SK-N-SH (cell line): ENCODE measurements at regions not wholly inside any gene's neighbourhood (a gene's known extent, or its start where the extent isn't known, plus 50 kb on each side); places are given as distances from the start of the nearest gene placed in this dataset.

Source experiments
- CTCF ChIA-PET: fragments of 300-600, 350-600 bp; formaldehyde crosslinking; extraction: SDS; loops from one replicate; lab custom pipeline; 2021; lab: Yijun Ruan, JAX
- POLR2A ChIA-PET: fragments of 350-600 bp; sonication (Branson Sonifier 250); formaldehyde crosslinking; extraction: SDS; loops from one replicate; lab custom pipeline; 2020; ENCODE audit warnings: antibody characterized with exemption, inconsistent platforms; lab: Yijun Ruan, JAX
- DNase-seq: peaks from one replicate; pipeline ENCODE4 v3.0.0; 2012
- H2AFZ ChIP-seq: fragments of 200-600 bp; sonication (generic); 2 replicates; pipeline ENCODE4 v1.8.1; 2016; ENCODE audit warnings: antibody characterized with exemption, mild to moderate bottlenecking, low read depth
- H3F3A ChIP-seq: fragments of 200-600 bp; sonication (generic); replicated peaks from 2 replicates; pipeline ENCODE3; 2016; ENCODE audit warnings: antibody characterized with exemption, mild to moderate bottlenecking; ENCODE audit not compliant: insufficient read depth
- H3K27ac ChIP-seq, 2 experiments: fragments of 200-500 bp in 1 of 2; fragments of 200-600 bp in 1 of 2; sonication (Bioruptor generic) in 1 of 2; sonication (generic), shearing (Covaris generic) in 1 of 2; 2 replicates each; pipeline versions ENCODE4 v1.5.1 to v1.6.1; 2014 to 2016; ENCODE audit warnings: low read depth in 2 of 2, inconsistent platforms in 1 of 2, low read length in 1 of 2, mild to moderate bottlenecking in 1 of 2, mixed read lengths in 1 of 2
- H3K27me3 ChIP-seq: fragments of 200-600 bp; sonication (generic), shearing (Covaris generic); 2 replicates; pipeline ENCODE4 v1.6.1; 2016; ENCODE audit warnings: mixed run types; ENCODE audit not compliant: insufficient read depth
- H3K36me3 ChIP-seq, 2 experiments: fragments of 200-500 bp in 1 of 2; fragments of 200-600 bp in 1 of 2; sonication (Bioruptor generic) in 1 of 2; sonication (generic) in 1 of 2; replicated peaks in 1 of 2; 2 replicates each; pipeline versions ENCODE3 to v1.5.1; 2014 to 2016; ENCODE audit warnings: low read length in 1 of 2, mild to moderate bottlenecking in 1 of 2; ENCODE audit not compliant: insufficient read depth in 2 of 2, control insufficient read depth in 1 of 2
- H3K4me1 ChIP-seq, 2 experiments: fragments of 200-500 bp in 1 of 2; fragments of 200-600 bp in 1 of 2; sonication (Bioruptor generic) in 1 of 2; sonication (generic), shearing (Covaris generic) in 1 of 2; 2 replicates each; pipeline versions ENCODE4 v1.5.1 to v1.6.1; 2014 to 2016; ENCODE audit warnings: low read depth in 1 of 2, low read length in 1 of 2, mixed run types in 1 of 2; ENCODE audit not compliant: insufficient read depth in 2 of 2, control insufficient read depth in 1 of 2
- H3K4me2 ChIP-seq: fragments of 200-600 bp; sonication (generic), shearing (Covaris generic); 2 replicates; pipeline ENCODE4 v1.6.1; 2017; ENCODE audit warnings: mixed run types
- H3K4me3 ChIP-seq, 2 experiments: fragments of 200-500 bp in 1 of 2; fragments of 200-600 bp in 1 of 2; sonication (Bioruptor generic) in 1 of 2; sonication (generic), shearing (Covaris generic) in 1 of 2; 2 replicates each; pipeline versions ENCODE4 v1.5.1 to v1.8.1; 2014 to 2016; ENCODE audit warnings: low read depth in 2 of 2, inconsistent platforms in 1 of 2, low read length in 1 of 2, mild to moderate bottlenecking in 1 of 2, mixed read lengths in 1 of 2, moderate library complexity in 1 of 2
- H3K79me2 ChIP-seq: fragments of 200-600 bp; sonication (generic); 2 replicates; pipeline ENCODE4 v1.8.1; 2017; ENCODE audit warnings: mild to moderate bottlenecking; ENCODE audit not compliant: insufficient read depth
- H3K9ac ChIP-seq: fragments of 200-600 bp; sonication (generic); 2 replicates; pipeline ENCODE4 v1.6.1; 2017; ENCODE audit warnings: mixed run types
- H3K9me2 ChIP-seq: fragments of 200-600 bp; sonication (generic); 2 replicates; pipeline ENCODE4 v1.6.1; 2017; ENCODE audit warnings: mixed run types
- H3K9me3 ChIP-seq: fragments of 200-600 bp; sonication (generic); 2 replicates; pipeline ENCODE4 v1.6.1; 2017; ENCODE audit warnings: mixed run types, mild to moderate bottlenecking, moderate library complexity
- H4K20me1 ChIP-seq: fragments of 200-600 bp; sonication (generic); 2 replicates; pipeline ENCODE4 v1.6.1; 2017; ENCODE audit warnings: mild to moderate bottlenecking, mixed run types; ENCODE audit not compliant: insufficient read depth
- EP300 ChIP-seq, 2 experiments: IDR thresholded peaks; 2 replicates each; pipeline versions ENCODE4 v1.4.0 to v1.6.1; 2012; ENCODE audit warnings: borderline replicate concordance in 1 of 2, low read depth in 1 of 2, low read length in 1 of 2
- FOSL2 ChIP-seq: IDR thresholded peaks from 2 replicates; pipeline ENCODE4 v1.4.0; 2012; ENCODE audit warnings: low read depth, mild to moderate bottlenecking, moderate library complexity, borderline replicate concordance
- GABPA ChIP-seq: IDR thresholded peaks from 2 replicates; pipeline ENCODE4 v1.4.0; 2012; ENCODE audit warnings: low read depth, mild to moderate bottlenecking
- GATA2 ChIP-seq: sonication (generic); formaldehyde crosslinking; IDR thresholded peaks from 2 replicates; pipeline ENCODE4 v1.5.0; 2020; ENCODE audit warnings: mild to moderate bottlenecking, missing genetic modification reagents
- RFX5 ChIP-seq: IDR thresholded peaks from 2 replicates; pipeline ENCODE4 v1.6.1; 2012; ENCODE audit warnings: mild to moderate bottlenecking, improper control_type of control experiment, low read length
- RXRA ChIP-seq: IDR thresholded peaks from 2 replicates; pipeline ENCODE4 v1.4.0; 2012; ENCODE audit warnings: low read depth, mild to moderate bottlenecking, borderline replicate concordance
- SMC3 ChIP-seq: IDR thresholded peaks from 2 replicates; pipeline ENCODE4 v1.6.1; 2012; ENCODE audit warnings: low read depth, low read length, improper control_type of control experiment
- WGBS: methylation state at CpG from one replicate; pipeline ENCODE4 v1.1.6; 2017; ENCODE audit warnings: low lambda C conversion rate; 5-methylcytosine and 5-hydroxymethylcytosine counted together
- TF ChIP-seq, protein P1 (sequence below): fragments of 150-350 bp; IDR thresholded peaks from 2 replicates; pipeline ENCODE4 v1.6.1; 2016; ENCODE audit warnings: mild to moderate bottlenecking, low read depth, low read length
- TF ChIP-seq, protein P2 (sequence below): IDR thresholded peaks from 2 replicates; pipeline ENCODE4; 2012
- TF ChIP-seq, protein P3 (sequence below): IDR thresholded peaks from 2 replicates; pipeline ENCODE4 v1.4.0; 2012; ENCODE audit warnings: low read depth, borderline replicate concordance
- TF ChIP-seq, protein P4 (sequence below): IDR thresholded peaks from 2 replicates; pipeline ENCODE4 v1.4.0; 2012; ENCODE audit warnings: low read depth, borderline replicate concordance

DNA sequence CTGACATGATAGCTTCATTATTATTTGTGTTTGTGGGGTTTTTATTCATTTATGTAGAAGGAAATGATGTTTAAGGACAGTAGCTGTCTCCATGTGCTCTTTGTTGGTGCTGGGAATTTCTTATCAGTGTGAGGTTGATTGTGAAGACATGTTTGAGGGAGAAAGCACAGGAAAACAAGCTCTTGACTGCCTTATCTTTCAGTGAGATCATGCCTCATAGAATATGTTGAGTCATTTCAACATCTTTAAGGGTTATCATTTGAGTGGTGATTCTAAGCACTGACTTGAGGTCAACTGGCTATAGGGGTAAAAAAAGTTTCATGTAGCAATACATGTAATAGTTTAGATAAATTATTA is 405.1 kb upstream of the ADAMTS5 start:
- no peaks in the 10 kb centered on the region for H3K9me2 ChIP-seq
- H3K4me1 ChIP-seq, result peaks cover 0 to 10% of the 10 kb centered on the region in 2 experiments; a peak in 2 of 4 replicates
- H3K9ac ChIP-seq, result no peak overlapping the region
- TF ChIP-seq, protein P1, sequence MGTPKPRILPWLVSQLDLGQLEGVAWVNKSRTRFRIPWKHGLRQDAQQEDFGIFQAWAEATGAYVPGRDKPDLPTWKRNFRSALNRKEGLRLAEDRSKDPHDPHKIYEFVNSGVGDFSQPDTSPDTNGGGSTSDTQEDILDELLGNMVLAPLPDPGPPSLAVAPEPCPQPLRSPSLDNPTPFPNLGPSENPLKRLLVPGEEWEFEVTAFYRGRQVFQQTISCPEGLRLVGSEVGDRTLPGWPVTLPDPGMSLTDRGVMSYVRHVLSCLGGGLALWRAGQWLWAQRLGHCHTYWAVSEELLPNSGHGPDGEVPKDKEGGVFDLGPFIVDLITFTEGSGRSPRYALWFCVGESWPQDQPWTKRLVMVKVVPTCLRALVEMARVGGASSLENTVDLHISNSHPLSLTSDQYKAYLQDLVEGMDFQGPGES, result no peak
- TF ChIP-seq, protein P2, sequence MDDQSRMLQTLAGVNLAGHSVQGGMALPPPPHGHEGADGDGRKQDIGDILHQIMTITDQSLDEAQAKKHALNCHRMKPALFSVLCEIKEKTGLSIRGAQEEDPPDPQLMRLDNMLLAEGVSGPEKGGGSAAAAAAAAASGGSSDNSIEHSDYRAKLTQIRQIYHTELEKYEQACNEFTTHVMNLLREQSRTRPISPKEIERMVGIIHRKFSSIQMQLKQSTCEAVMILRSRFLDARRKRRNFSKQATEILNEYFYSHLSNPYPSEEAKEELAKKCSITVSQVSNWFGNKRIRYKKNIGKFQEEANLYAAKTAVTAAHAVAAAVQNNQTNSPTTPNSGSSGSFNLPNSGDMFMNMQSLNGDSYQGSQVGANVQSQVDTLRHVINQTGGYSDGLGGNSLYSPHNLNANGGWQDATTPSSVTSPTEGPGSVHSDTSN, result 0 out of 2 replicates have a peak, but pooled peaks have one; percentile 7
- TF ChIP-seq, protein P3, sequence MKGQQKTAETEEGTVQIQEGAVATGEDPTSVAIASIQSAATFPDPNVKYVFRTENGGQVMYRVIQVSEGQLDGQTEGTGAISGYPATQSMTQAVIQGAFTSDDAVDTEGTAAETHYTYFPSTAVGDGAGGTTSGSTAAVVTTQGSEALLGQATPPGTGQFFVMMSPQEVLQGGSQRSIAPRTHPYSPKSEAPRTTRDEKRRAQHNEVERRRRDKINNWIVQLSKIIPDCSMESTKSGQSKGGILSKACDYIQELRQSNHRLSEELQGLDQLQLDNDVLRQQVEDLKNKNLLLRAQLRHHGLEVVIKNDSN, result no peak
- TF ChIP-seq FOSL2, result 0 out of 2 replicates have a peak, but pooled peaks have one; percentile 6
- no peak for DNase-seq
- H2AFZ ChIP-seq, result no peak overlapping the region
- H3K9me3 ChIP-seq, result no peaks in the 10 kb centered on the region
- no peaks in the 10 kb centered on the region for H3K36me3 ChIP-seq
- H4K20me1 ChIP-seq, result no peaks in the 10 kb centered on the region
- POLR2A ChIA-PET, result no interaction called here
- H3K27ac ChIP-seq, result peak overlapping the region in 1 of 2 experiments; percentile 44; a peak in 1 of 4 replicates
- no peaks in the 10 kb centered on the region for H3F3A ChIP-seq
- CTCF ChIA-PET, result interaction anchor here (1.0 kb wide), 1 partner anchor 13 kb away, joined by 4 read pairs; no protein-coding TSS in a partner anchor
- H3K4me2 ChIP-seq, result no peak overlapping the region
- H3K27me3 ChIP-seq, result no peaks in the 10 kb centered on the region
- no peak overlapping the region for H3K4me3 ChIP-seq
- H3K79me2 ChIP-seq, result no peaks in the 10 kb centered on the region

DNA sequence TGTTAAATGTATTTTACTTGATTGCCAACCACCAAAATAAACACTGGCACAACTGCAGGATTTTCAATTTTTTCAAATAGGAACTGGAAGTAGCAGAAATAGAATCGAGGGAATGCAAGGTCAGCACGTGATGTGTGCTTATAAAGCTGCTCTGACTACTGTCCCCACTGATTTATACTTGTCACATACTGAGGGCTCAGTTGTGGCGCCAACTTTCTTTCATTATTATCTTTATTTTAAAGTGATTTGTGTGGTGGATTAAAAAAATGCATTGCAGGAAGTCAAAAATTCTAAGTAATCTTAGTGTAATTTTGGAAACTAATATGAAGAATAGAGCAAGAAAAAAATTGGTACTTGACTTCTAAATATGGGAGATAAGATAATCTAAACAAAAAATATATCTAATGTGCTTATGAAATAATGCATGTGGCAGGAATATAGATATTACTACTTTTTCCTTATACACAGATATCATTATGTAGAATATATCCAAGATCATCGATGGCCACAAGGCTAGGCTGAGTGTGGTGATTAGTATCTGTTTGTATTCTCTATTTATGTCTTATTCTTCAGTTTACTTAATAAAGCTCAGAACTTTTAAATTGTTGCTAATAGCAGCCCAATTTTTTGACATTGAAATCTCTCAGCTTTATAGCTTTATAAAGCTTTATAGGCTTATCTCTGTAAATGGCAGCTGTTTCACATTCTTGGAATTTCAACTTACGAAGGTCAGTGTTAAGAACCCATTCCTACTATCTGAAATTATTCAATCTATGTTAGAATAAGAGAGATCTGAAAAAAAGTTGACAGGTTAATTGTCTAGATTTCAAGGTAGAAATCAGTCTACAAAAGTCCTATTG is 404.5 kb upstream of the ADAMTS5 start:
- H3K9me3 ChIP-seq, result no peaks in the 10 kb centered on the region
- no peak overlapping the region for H2AFZ ChIP-seq
- H3K4me1 ChIP-seq, result peaks cover 0 to 10% of the 10 kb centered on the region in 2 experiments; a peak in 2 of 4 replicates
- H3K36me3 ChIP-seq, result no peaks in the 10 kb centered on the region
- DNase-seq, result no peak
- H3K4me3 ChIP-seq, result no peak overlapping the region
- POLR2A ChIA-PET, result no interaction called here
- no peak overlapping the region for H3K4me2 ChIP-seq
- H3K79me2 ChIP-seq, result no peaks in the 10 kb centered on the region
- peak overlapping the region in 1 of 2 experiments; percentile 43; a peak in 1 of 4 replicates for H3K27ac ChIP-seq
- 73% methylated on average over 5 of the region's 5 CpGs for WGBS
- no peaks in the 10 kb centered on the region for H4K20me1 ChIP-seq
- H3K27me3 ChIP-seq, result no peaks in the 10 kb centered on the region
- CTCF ChIA-PET, result interaction anchor here (0.7 to 1.0 kb wide), 2 partner anchors 10 to 12 kb away, joined by 3 to 4 read pairs; no protein-coding TSS in a partner anchor
- no peak overlapping the region for H3K9ac ChIP-seq
- TF ChIP-seq GATA2 (CRISPR knock-in tag) (no peak), GABPA (no peak), RFX5 (no peak), SMC3 (no peak), EP300 (IDR thresholded peaks at IDR 0.05; ENCODE audit: borderline replicate concordance in 1 of 2, low read depth in 1 of 2, low read length in 1 of 2) (no peak), RXRA (no peak)
- TF ChIP-seq, protein P1, result no peak
- TF ChIP-seq, protein P4, sequence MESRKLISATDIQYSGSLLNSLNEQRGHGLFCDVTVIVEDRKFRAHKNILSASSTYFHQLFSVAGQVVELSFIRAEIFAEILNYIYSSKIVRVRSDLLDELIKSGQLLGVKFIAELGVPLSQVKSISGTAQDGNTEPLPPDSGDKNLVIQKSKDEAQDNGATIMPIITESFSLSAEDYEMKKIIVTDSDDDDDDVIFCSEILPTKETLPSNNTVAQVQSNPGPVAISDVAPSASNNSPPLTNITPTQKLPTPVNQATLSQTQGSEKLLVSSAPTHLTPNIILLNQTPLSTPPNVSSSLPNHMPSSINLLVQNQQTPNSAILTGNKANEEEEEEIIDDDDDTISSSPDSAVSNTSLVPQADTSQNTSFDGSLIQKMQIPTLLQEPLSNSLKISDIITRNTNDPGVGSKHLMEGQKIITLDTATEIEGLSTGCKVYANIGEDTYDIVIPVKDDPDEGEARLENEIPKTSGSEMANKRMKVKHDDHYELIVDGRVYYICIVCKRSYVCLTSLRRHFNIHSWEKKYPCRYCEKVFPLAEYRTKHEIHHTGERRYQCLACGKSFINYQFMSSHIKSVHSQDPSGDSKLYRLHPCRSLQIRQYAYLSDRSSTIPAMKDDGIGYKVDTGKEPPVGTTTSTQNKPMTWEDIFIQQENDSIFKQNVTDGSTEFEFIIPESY, result no peak
- H3F3A ChIP-seq, result no peaks in the 10 kb centered on the region
- H3K9me2 ChIP-seq, result no peaks in the 10 kb centered on the region
